IMR-90 (cell line): ENCODE measurements at regions not wholly inside any gene's neighbourhood (a gene's known extent, or its start where the extent isn't known, plus 50 kb on each side); places are given as distances from the start of the nearest gene placed in this dataset.

Source experiments
- ATAC-seq: fragments of 200-7000 bp; cut with Tn5 transposase; 2 replicates; pipeline ENCODE4 v1.9.1; 2020; ENCODE audit warnings: low read depth, mild to moderate bottlenecking, moderate library complexity
- BruUV-seq: library from RNA; stranded (reverse); fragments of 400-500 nt; replicated peaks from 2 replicates; lab custom pipeline; 2021; lab: Mats Ljungman, UMichigan
- CTCF ChIA-PET: fragments of 300-600 bp; formaldehyde crosslinking; extraction: SDS; loops from one replicate; lab custom pipeline; 2021; ENCODE audit warnings: antibody characterized with exemption; lab: Yijun Ruan, JAX
- POLR2A ChIA-PET: fragments of 300-600 bp; sonication (Branson Sonifier 250); formaldehyde crosslinking; loops from one replicate; lab custom pipeline; 2022; ENCODE audit warnings: antibody characterized with exemption; ENCODE audit not compliant: unreplicated experiment; lab: Charles Lee
- DNase-seq: peaks from one replicate; pipeline ENCODE4 v3.0.0; 2013
- H2AFZ ChIP-seq: replicated peaks from 2 replicates; pipeline ENCODE3; 2013; ENCODE audit warnings: low read length, mild to moderate bottlenecking; ENCODE audit not compliant: poor library complexity
- H2AK5ac ChIP-seq: 2 replicates; pipeline ENCODE4 v1.6.1; 2013; ENCODE audit warnings: low read depth, low read length, inconsistent platforms
- H2AK9ac ChIP-seq: replicated peaks from 2 replicates; pipeline ENCODE3; 2013; ENCODE audit warnings: mild to moderate bottlenecking, low read depth, low read length, moderate library complexity; ENCODE audit not compliant: poor library complexity
- H2BK120ac ChIP-seq: 2 replicates; pipeline ENCODE4 v1.6.1; 2013; ENCODE audit warnings: low read depth, low read length, inconsistent platforms
- H2BK15ac ChIP-seq: 3 replicates; pipeline ENCODE4 v1.6.1; 2013; ENCODE audit warnings: low read depth, low read length, inconsistent platforms
- H2BK20ac ChIP-seq: 2 replicates; pipeline ENCODE4 v1.6.1; 2013; ENCODE audit warnings: low read depth, mild to moderate bottlenecking, inconsistent platforms, low read length, moderate library complexity
- H2BK5ac ChIP-seq: 2 replicates; pipeline ENCODE4 v1.6.1; 2013; ENCODE audit warnings: mild to moderate bottlenecking, low read depth, low read length, inconsistent platforms; ENCODE audit not compliant: poor library complexity, severe bottlenecking
- H3K14ac ChIP-seq: replicated peaks from 2 replicates; pipeline ENCODE4 v1.6.1; 2013; ENCODE audit warnings: low read depth, low read length, inconsistent platforms
- H3K18ac ChIP-seq: 2 replicates; pipeline ENCODE4 v1.6.1; 2013; ENCODE audit warnings: low read depth, low read length, control low read depth
- H3K23ac ChIP-seq: 2 replicates; pipeline ENCODE4 v1.6.1; 2013; ENCODE audit warnings: low read depth, low read length, inconsistent platforms
- H3K27ac ChIP-seq: 2 replicates; pipeline ENCODE4 v1.5.1; 2013; ENCODE audit warnings: mild to moderate bottlenecking, control low read depth, low read length; ENCODE audit not compliant: insufficient read depth
- H3K27me3 ChIP-seq: 2 replicates; pipeline ENCODE4 v1.6.1; 2013; ENCODE audit warnings: low read length; ENCODE audit not compliant: control insufficient read depth, insufficient read depth
- H3K36me3 ChIP-seq: 2 replicates; pipeline ENCODE4 v1.6.1; 2013; ENCODE audit warnings: low read length, mixed read lengths; ENCODE audit not compliant: control insufficient read depth, insufficient read depth
- H3K4ac ChIP-seq: 2 replicates; pipeline ENCODE4 v1.6.1; 2013; ENCODE audit warnings: low read depth, low read length, inconsistent platforms
- H3K4me1 ChIP-seq: 2 replicates; pipeline ENCODE4 v1.6.1; 2013; ENCODE audit warnings: low read length, mixed read lengths; ENCODE audit not compliant: control insufficient read depth, insufficient read depth
- H3K4me2 ChIP-seq: 2 replicates; pipeline ENCODE4 v1.6.1; 2013; ENCODE audit warnings: low read depth, mild to moderate bottlenecking, control low read depth, low read length, moderate library complexity
- H3K4me3 ChIP-seq: 2 replicates; pipeline ENCODE4 v1.5.1; 2013; ENCODE audit warnings: low read depth, mild to moderate bottlenecking, control low read depth, low read length, moderate library complexity; ENCODE audit not compliant: insufficient read depth
- H3K56ac ChIP-seq: 2 replicates; pipeline ENCODE4 v1.6.1; 2013; ENCODE audit warnings: low read length, inconsistent platforms; ENCODE audit not compliant: insufficient read depth; ENCODE audit errors: extremely low read depth
- H3K79me1 ChIP-seq, 2 experiments: 2 replicates each; pipeline ENCODE4 v1.6.1; 2013; ENCODE audit warnings: low read length in 2 of 2, inconsistent platforms in 1 of 2, low read depth in 1 of 2
- H3K9ac ChIP-seq: 2 replicates; pipeline ENCODE4 v1.6.1; 2013; ENCODE audit warnings: low read depth, low read length, control low read depth
- H3K9me1 ChIP-seq: 2 replicates; pipeline ENCODE4 v1.6.1; 2013; ENCODE audit warnings: low read length, inconsistent platforms; ENCODE audit not compliant: insufficient read depth
- H3K9me3 ChIP-seq: 2 replicates; pipeline ENCODE4 v1.6.1; 2013; ENCODE audit warnings: low read length; ENCODE audit not compliant: control insufficient read depth, insufficient read depth
- H4K20me1 ChIP-seq: 2 replicates; pipeline ENCODE4 v1.6.1; 2013; ENCODE audit warnings: low read length, inconsistent platforms; ENCODE audit not compliant: insufficient read depth
- H4K5ac ChIP-seq: 2 replicates; pipeline ENCODE4 v1.6.1; 2013; ENCODE audit warnings: mild to moderate bottlenecking, low read depth, low read length, control low read depth
- H4K8ac ChIP-seq, 2 experiments: 2 replicates each; pipeline ENCODE4 v1.6.1; 2013; ENCODE audit warnings: low read depth in 2 of 2, low read length in 2 of 2, control low read depth in 1 of 2, inconsistent platforms in 1 of 2
- H4K91ac ChIP-seq: 2 replicates; pipeline ENCODE4 v1.6.1; 2013; ENCODE audit warnings: low read depth, low read length, inconsistent platforms; ENCODE audit not compliant: insufficient read depth
- CEBPB ChIP-seq: IDR thresholded peaks from 2 replicates; pipeline ENCODE4 v1.6.1; 2012; ENCODE audit warnings: low read depth, low read length, improper control_type of control experiment
- CHD1 ChIP-seq: IDR thresholded peaks from 2 replicates; pipeline ENCODE4 v1.6.1; 2012; ENCODE audit warnings: low read depth, low read length, improper control_type of control experiment
- CTCF ChIP-seq: conservative IDR thresholded peaks from 2 replicates; pipeline ENCODE4 v1.5.1; 2012; ENCODE audit warnings: mild to moderate bottlenecking, low read depth, low read length, improper control_type of control experiment
- ELK1 ChIP-seq: fragments of 150-350 bp; IDR thresholded peaks from 2 replicates; pipeline ENCODE4 v1.6.1; 2016; ENCODE audit warnings: low read depth, mild to moderate bottlenecking, low read length, moderate library complexity, borderline replicate concordance
- MAFK ChIP-seq: IDR thresholded peaks from 2 replicates; pipeline ENCODE4 v1.6.1; 2012; ENCODE audit warnings: low read depth, low read length, improper control_type of control experiment
- MAZ ChIP-seq: IDR thresholded peaks from 2 replicates; pipeline ENCODE4 v1.6.1; 2012; ENCODE audit warnings: low read depth, mild to moderate bottlenecking, low read length, improper control_type of control experiment, moderate library complexity, borderline replicate concordance
- MXI1 ChIP-seq: IDR thresholded peaks from 2 replicates; pipeline ENCODE4 v1.6.1; 2012; ENCODE audit warnings: low read depth, mild to moderate bottlenecking, low read length, moderate library complexity, borderline replicate concordance
- NFE2L2 ChIP-seq: fragments of 150-350 bp; IDR thresholded peaks from 2 replicates; pipeline ENCODE4 v1.6.1; 2016; ENCODE audit warnings: low read depth, mild to moderate bottlenecking, low read length
- POLR2A ChIP-seq: IDR thresholded peaks from 2 replicates; pipeline ENCODE4 v1.6.1; 2012; ENCODE audit warnings: mild to moderate bottlenecking, low read depth, low read length
- RAD21 ChIP-seq: IDR thresholded peaks from 2 replicates; pipeline ENCODE4 v1.6.1; 2012; ENCODE audit warnings: low read length, improper control_type of control experiment
- RCOR1 ChIP-seq: IDR thresholded peaks from 2 replicates; pipeline ENCODE4 v1.6.1; 2012; ENCODE audit warnings: mild to moderate bottlenecking, low read length, improper control_type of control experiment; ENCODE audit not compliant: insufficient replicate concordance
- RFX5 ChIP-seq: IDR thresholded peaks from 2 replicates; pipeline ENCODE4 v1.8.0; 2012; ENCODE audit warnings: low read depth, mild to moderate bottlenecking, low read length, moderate library complexity
- USF2 ChIP-seq: fragments of 150-350 bp; IDR thresholded peaks from 2 replicates; pipeline ENCODE4 v1.6.1; 2017; ENCODE audit warnings: mild to moderate bottlenecking, antibody characterized with exemption, low read length, low read depth
- dilution Hi-C: fragments of 300-500 bp; cut with HindIII; formaldehyde crosslinking; loops from one replicate; pipeline ENCODE4 v1.14.3; 2018; ENCODE audit warnings: low sequenced_read_pairs; ENCODE audit not compliant: unreplicated experiment
- in situ Hi-C: fragments of 300-500 bp; cut with MboI; formaldehyde crosslinking; loops from 3 replicates; pipeline ENCODE4 v1.14.3; 2019; ENCODE audit warnings: low sequenced_read_pairs, inconsistent platforms, mixed read lengths
- intact Hi-C: fragments of 100-400 bp; cut with micrococcal nuclease; formaldehyde crosslinking; loops from 2 replicates; pipeline ENCODE4 v1.10.0; 2022

GRCh38 chr11:11211888-11212287, 141.2 kb downstream of the CSNK2A3 start:
- TF ChIP-seq CEBPB (no peak), USF2 (no peak), MXI1 (no peak), ELK1 (no peak), MAZ (no peak), CTCF (no peak), RCOR1 (no peak), RAD21 (no peak), MAFK (no peak), RFX5 (no peak), NFE2L2 (no peak), CHD1 (no peak), POLR2A (no peak)
- Histone ChIP-seq H3K9me1 (0 out of 2 replicates have a peak, but pooled peaks cover 3% of the 10 kb centered on the region), H3K56ac (no peak overlapping the region), H2BK120ac (no peak overlapping the region), H4K20me1 (no peaks in the 10 kb centered on the region), H2AFZ (no peak overlapping the region), H3K4me3 (no peak overlapping the region), H3K9me3 (no peaks in the 10 kb centered on the region), H3K14ac (no peak overlapping the region), H2AK9ac (no peak overlapping the region), H3K23ac (no peak overlapping the region), H3K4me2 (no peak overlapping the region), H2AK5ac (no peak overlapping the region), H2BK5ac (no peak overlapping the region), H4K91ac (no peak overlapping the region), H3K4me1 (no peaks in the 10 kb centered on the region), H4K8ac (no peak overlapping the region), H3K36me3 (no peaks in the 10 kb centered on the region), H3K79me1 (no peaks in the 10 kb centered on the region), H2BK20ac (no peak overlapping the region), H3K27me3 (peaks cover 41% of the 10 kb centered on the region), H3K4ac (no peak overlapping the region), H3K18ac (no peak overlapping the region), H3K9ac (no peak overlapping the region), H2BK15ac (no peak overlapping the region), H4K5ac (no peak overlapping the region), H3K27ac (no peak overlapping the region)
- no peak for DNase-seq
- no peak for ATAC-seq
- dilution Hi-C loops = no loop called here
- in situ Hi-C loops = no loop called here
- ChIA-PET POLR2A (no interaction called here), CTCF (interaction anchor here (0.6 kb wide), 1 partner anchor 325 kb away, joined by 3 read pairs; no protein-coding TSS in a partner anchor)
- intact Hi-C loops = no loop called here
- BruUV-seq = no TSS peak
